ENCODE measurements at regions not wholly inside any gene's neighbourhood (a gene's known extent, or its start where the extent isn't known, plus 50 kb on each side); places are given as distances from the start of the nearest gene placed in this dataset.

- TF ChIP-seq CTCF (optimal IDR thresholded peaks at IDR 0.05 in 1 of 3, IDR thresholded peaks at IDR 0.05 in 1 of 3, conservative IDR thresholded peaks at IDR 0.05 in 1 of 3; ENCODE audit: extremely low read depth in 1 of 3, insufficient read depth in 2 of 3, low read length in 3 of 3): no peak
- TF ChIP-seq EZH2 (IDR thresholded peaks at IDR 0.05; ENCODE audit: low read length): no peak
Measured at GRCh38 chr6:167704396-167704901, 122.3 kb upstream of the AFDN start.

Measured in keratinocyte (primary cell).